H9 (cell line): ENCODE measurements at regions not wholly inside any gene's neighbourhood (a gene's known extent, or its start where the extent isn't known, plus 50 kb on each side); places are given as distances from the start of the nearest gene placed in this dataset.

Experiments used
- DNase-seq: peaks from one replicate; pipeline ENCODE4 v3.0.0-alpha.2; 2017
- H2AFZ ChIP-seq: one replicate; pipeline ENCODE4 v1.6.1; 2013; ENCODE audit warnings: mild to moderate bottlenecking, low read length, control low read depth, moderate library complexity
- H2AK5ac ChIP-seq: 2 replicates; pipeline ENCODE4 v1.6.1; 2013; ENCODE audit warnings: low read length, control low read depth, mixed read lengths; ENCODE audit not compliant: insufficient read length
- H2BK120ac ChIP-seq: one replicate; pipeline ENCODE4 v1.6.1; 2013; ENCODE audit warnings: low read depth, mild to moderate bottlenecking, low read length, control low read depth, inconsistent platforms; ENCODE audit not compliant: poor library complexity, severe bottlenecking
- H2BK12ac ChIP-seq: 2 replicates; pipeline ENCODE4 v1.6.1; 2013; ENCODE audit warnings: low read length, control low read depth, mixed read lengths, low read depth; ENCODE audit not compliant: insufficient read length
- H2BK15ac ChIP-seq: 2 replicates; pipeline ENCODE4 v1.6.1; 2013; ENCODE audit warnings: low read depth, low read length, control low read depth
- H2BK20ac ChIP-seq: one replicate; pipeline ENCODE4 v1.6.1; 2013; ENCODE audit warnings: low read depth, mild to moderate bottlenecking, low read length, control low read depth, inconsistent platforms; ENCODE audit not compliant: poor library complexity, severe bottlenecking
- H2BK5ac ChIP-seq: 2 replicates; pipeline ENCODE4 v1.6.1; 2013; ENCODE audit warnings: low read length, control low read depth, mixed read lengths; ENCODE audit not compliant: insufficient read length
- H3K14ac ChIP-seq: 2 replicates; pipeline ENCODE4 v1.6.1; 2013; ENCODE audit warnings: low read length, control low read depth; ENCODE audit not compliant: insufficient read depth
- H3K18ac ChIP-seq: 2 replicates; pipeline ENCODE4 v1.6.1; 2013; ENCODE audit warnings: low read depth, mild to moderate bottlenecking, mixed read lengths, low read length, control low read depth; ENCODE audit not compliant: insufficient read length
- H3K23ac ChIP-seq: 2 replicates; pipeline ENCODE4 v1.6.1; 2013; ENCODE audit warnings: low read length, control low read depth, mixed read lengths, low read depth; ENCODE audit not compliant: insufficient read length
- H3K23me2 ChIP-seq: 2 replicates; pipeline ENCODE4 v1.6.1; 2013; ENCODE audit warnings: low read depth, mild to moderate bottlenecking, mixed read lengths, low read length, control low read depth; ENCODE audit not compliant: insufficient read length, poor library complexity, severe bottlenecking
- H3K27ac ChIP-seq: 2 replicates; pipeline ENCODE4 v1.5.1; 2013; ENCODE audit warnings: low read length, control low read depth, mixed read lengths, low read depth; ENCODE audit not compliant: insufficient read length
- H3K27me3 ChIP-seq: 2 replicates; pipeline ENCODE4 v1.6.1; 2013; ENCODE audit warnings: low read length, control low read depth, inconsistent platforms; ENCODE audit not compliant: insufficient read depth
- H3K4ac ChIP-seq: 2 replicates; pipeline ENCODE4 v1.6.1; 2013; ENCODE audit warnings: low read depth, mild to moderate bottlenecking, control low read depth, inconsistent platforms, low read length, moderate library complexity
- H3K4me1 ChIP-seq: 2 replicates; pipeline ENCODE4 v1.6.1; 2013; ENCODE audit warnings: low read length, control low read depth, inconsistent platforms; ENCODE audit not compliant: insufficient read depth
- H3K4me2 ChIP-seq: 2 replicates; pipeline ENCODE4 v1.6.1; 2013; ENCODE audit warnings: low read length, control low read depth, mixed read lengths; ENCODE audit not compliant: insufficient read length, insufficient read depth
- H3K56ac ChIP-seq: 2 replicates; pipeline ENCODE4 v1.6.1; 2013; ENCODE audit warnings: low read depth, mild to moderate bottlenecking, mixed read lengths, low read length, control low read depth; ENCODE audit not compliant: insufficient read length
- H3K79me1 ChIP-seq: 2 replicates; pipeline ENCODE4 v1.6.1; 2013; ENCODE audit warnings: low read depth, mild to moderate bottlenecking, moderate library complexity, low read length, control low read depth, inconsistent platforms; ENCODE audit not compliant: insufficient read depth, poor library complexity, severe bottlenecking
- H3K79me2 ChIP-seq: 2 replicates; pipeline ENCODE4 v1.6.1; 2013; ENCODE audit warnings: low read length, control low read depth, inconsistent platforms; ENCODE audit not compliant: insufficient read depth
- H3K9ac ChIP-seq: 2 replicates; pipeline ENCODE4 v1.6.1; 2013; ENCODE audit warnings: low read length, control low read depth, mixed read lengths; ENCODE audit not compliant: insufficient read length; ENCODE audit errors: extremely low read depth
- H3K9me3 ChIP-seq: one replicate; pipeline ENCODE4 v1.6.1; 2013; ENCODE audit warnings: low read depth, low read length, inconsistent platforms; ENCODE audit not compliant: control insufficient read depth
- H3T11ph ChIP-seq: one replicate; pipeline ENCODE4 v1.6.1; 2013; ENCODE audit warnings: mild to moderate bottlenecking, low read length, control low read depth, inconsistent platforms
- H4K20me1 ChIP-seq: one replicate; pipeline ENCODE4 v1.6.1; 2013; ENCODE audit not compliant: control insufficient read depth, insufficient read length, insufficient read depth
- H4K5ac ChIP-seq: 2 replicates; pipeline ENCODE4 v1.6.1; 2013; ENCODE audit warnings: low read depth, mild to moderate bottlenecking, mixed read lengths, low read length, control low read depth; ENCODE audit not compliant: insufficient read length
- H4K8ac ChIP-seq: replicated peaks from 2 replicates; pipeline ENCODE4 v1.6.1; 2013; ENCODE audit warnings: low read length, control low read depth, mixed read lengths, low read depth; ENCODE audit not compliant: insufficient read length
- H4K91ac ChIP-seq: 2 replicates; pipeline ENCODE4 v1.6.1; 2013; ENCODE audit warnings: low read depth, mild to moderate bottlenecking, moderate library complexity, mixed read lengths, low read length, control low read depth; ENCODE audit not compliant: insufficient read length
- H3K27ac Mint-ChIP-seq, 3 experiments: 2 replicates in 2 of 3; 3 replicates in 1 of 3; pipeline ENCODE4 v1.8.0; 2020 to 2021; ENCODE audit warnings: mixed read lengths in 3 of 3, mild to moderate bottlenecking in 1 of 3, moderate library complexity in 1 of 3
- H3K27me3 Mint-ChIP-seq: 2 replicates; pipeline ENCODE4 v1.8.0; 2021; ENCODE audit warnings: low read depth, mild to moderate bottlenecking, moderate library complexity, mixed read lengths
- H3K36me3 Mint-ChIP-seq, 3 experiments: 2 replicates in 2 of 3; 3 replicates in 1 of 3; pipeline ENCODE4 v1.8.0; 2020 to 2021; ENCODE audit warnings: low read depth in 3 of 3, mixed read lengths in 3 of 3; ENCODE audit not compliant: insufficient read depth in 1 of 3
- H3K4me1 Mint-ChIP-seq, 2 experiments: 2 replicates each; pipeline ENCODE4 v1.8.0; 2020; ENCODE audit warnings: mixed read lengths in 2 of 2
- H3K4me3 Mint-ChIP-seq, 2 experiments: 2 replicates in 1 of 2; 3 replicates in 1 of 2; pipeline ENCODE4 v1.8.0; 2020 to 2021; ENCODE audit warnings: mild to moderate bottlenecking in 2 of 2, mixed read lengths in 2 of 2, moderate library complexity in 1 of 2
- H3K9me3 Mint-ChIP-seq, 2 experiments: 2 replicates in 1 of 2; 3 replicates in 1 of 2; pipeline ENCODE4 v1.8.0; 2020; ENCODE audit warnings: mild to moderate bottlenecking in 2 of 2, mixed read lengths in 2 of 2, moderate library complexity in 1 of 2
- WGBS: extraction: QIAGEN DNeasy Blood & Tissue Kit; methylation state at CpG from one replicate; pipeline ENCODE4 v1.1.7; 2013; ENCODE audit warnings: missing lambda C conversion rate, low lambda C conversion rate, mixed read lengths; ENCODE audit not compliant: insufficient read length; ENCODE audit errors: extremely low coverage; 5-methylcytosine and 5-hydroxymethylcytosine counted together
- TF ChIP-seq, protein P1 (sequence below): fragments of 200-600 bp; sonication (generic); conservative IDR thresholded peaks from 3 replicates; pipeline ENCODE4 v1.8.0; 2021; ENCODE audit warnings: antibody characterized with exemption, mild to moderate bottlenecking

DNA sequence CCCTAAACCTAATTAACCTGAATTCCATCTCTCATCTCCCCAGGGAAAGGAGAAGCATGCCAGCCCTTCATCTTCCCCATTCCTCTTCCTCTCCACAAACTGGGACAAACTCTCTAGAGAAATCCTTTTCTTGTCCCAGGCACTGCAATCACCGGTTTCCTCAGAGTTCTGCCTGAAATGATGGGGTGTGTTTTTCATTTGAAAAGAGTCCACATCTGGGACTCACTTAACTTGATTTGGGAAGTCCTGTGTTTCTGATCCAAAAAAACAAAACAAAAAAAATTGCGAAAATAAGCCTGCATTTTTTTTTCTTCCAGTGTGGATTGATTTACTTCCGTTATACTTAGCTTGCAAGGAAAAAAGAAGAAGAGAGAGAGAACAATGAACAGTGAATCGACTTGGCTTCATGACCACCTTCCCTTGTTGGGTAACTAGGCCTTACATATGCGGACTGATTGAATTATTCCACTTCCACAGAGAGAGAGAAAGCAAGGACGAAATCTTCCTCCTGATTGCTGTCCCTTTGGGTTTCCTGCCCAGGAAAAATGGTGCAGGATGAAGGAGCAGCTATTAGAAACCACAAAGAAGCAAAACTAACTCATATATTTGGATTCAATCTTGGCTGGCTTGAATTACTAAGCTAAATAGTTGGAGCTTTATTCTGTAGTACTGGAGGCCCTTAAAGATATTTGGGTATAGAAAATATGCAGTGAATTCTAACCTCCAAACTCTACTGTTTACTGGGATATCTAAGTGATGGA, 506.2 kb upstream of the TBX3 start:
- Histone ChIP-seq H2AK5ac (no peak overlapping the region), H3K14ac (no peak overlapping the region), H4K20me1 (no peaks in the 10 kb centered on the region), H4K5ac (no peak overlapping the region), H4K91ac (no peak overlapping the region), H3K4me1 (no peaks in the 10 kb centered on the region), H2AFZ (peak overlapping the region; percentile 86), H3T11ph (no peak overlapping the region), H3K27me3 (no peaks in the 10 kb centered on the region), H2BK20ac (no peak overlapping the region), H2BK12ac (no peak overlapping the region), H3K23ac (no peak overlapping the region), H3K79me1 (no peaks in the 10 kb centered on the region), H2BK120ac (no peak overlapping the region), H3K4ac (no peak overlapping the region), H3K56ac (no peak overlapping the region), H3K9me3 (peaks cover 8% of the 10 kb centered on the region), H3K18ac (no peak overlapping the region), H3K4me2 (no peak overlapping the region), H3K79me2 (no peaks in the 10 kb centered on the region), H3K9ac (no peak overlapping the region), H3K27ac (no peak overlapping the region), H4K8ac (no peak overlapping the region), H2BK5ac (no peak overlapping the region), H3K23me2 (no peaks in the 10 kb centered on the region), H2BK15ac (no peak overlapping the region)
- peaks cover 3 to 5% of the 10 kb centered on the region in 2 experiments for H3K4me1 Mint-ChIP-seq
- H3K27ac Mint-ChIP-seq: no peak overlapping the region; a peak in 1 of 7 replicates
- H3K9me3 Mint-ChIP-seq: peaks cover 13 to 14% of the 10 kb centered on the region in 2 experiments
- no CpG with 5 or more reads among the region's 6 CpGs for WGBS
- H3K4me3 Mint-ChIP-seq: no peak overlapping the region
- TF ChIP-seq, protein P1, sequence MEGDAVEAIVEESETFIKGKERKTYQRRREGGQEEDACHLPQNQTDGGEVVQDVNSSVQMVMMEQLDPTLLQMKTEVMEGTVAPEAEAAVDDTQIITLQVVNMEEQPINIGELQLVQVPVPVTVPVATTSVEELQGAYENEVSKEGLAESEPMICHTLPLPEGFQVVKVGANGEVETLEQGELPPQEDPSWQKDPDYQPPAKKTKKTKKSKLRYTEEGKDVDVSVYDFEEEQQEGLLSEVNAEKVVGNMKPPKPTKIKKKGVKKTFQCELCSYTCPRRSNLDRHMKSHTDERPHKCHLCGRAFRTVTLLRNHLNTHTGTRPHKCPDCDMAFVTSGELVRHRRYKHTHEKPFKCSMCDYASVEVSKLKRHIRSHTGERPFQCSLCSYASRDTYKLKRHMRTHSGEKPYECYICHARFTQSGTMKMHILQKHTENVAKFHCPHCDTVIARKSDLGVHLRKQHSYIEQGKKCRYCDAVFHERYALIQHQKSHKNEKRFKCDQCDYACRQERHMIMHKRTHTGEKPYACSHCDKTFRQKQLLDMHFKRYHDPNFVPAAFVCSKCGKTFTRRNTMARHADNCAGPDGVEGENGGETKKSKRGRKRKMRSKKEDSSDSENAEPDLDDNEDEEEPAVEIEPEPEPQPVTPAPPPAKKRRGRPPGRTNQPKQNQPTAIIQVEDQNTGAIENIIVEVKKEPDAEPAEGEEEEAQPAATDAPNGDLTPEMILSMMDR: no peak
- no peak for DNase-seq
- H3K36me3 Mint-ChIP-seq: peaks cover 0 to 18% (median 0%) of the 10 kb centered on the region in 3 experiments; a peak in 5 of 7 replicates
- no peaks in the 10 kb centered on the region for H3K27me3 Mint-ChIP-seq
